Embryonic facial prominence (tissue), 1 donor: ENCODE measurements at regions not wholly inside any gene's neighbourhood (a gene's known extent, or its start where the extent isn't known, plus 50 kb on each side); places are given as distances from the start of the nearest gene placed in this dataset.

Experiments used
- DNase-seq: peaks from one replicate; pipeline ENCODE4 v3.0.0-alpha.2; 2016; ENCODE audit errors: extremely low spot score

GRCh38 chr13:78012046-78012445 lies 93.4 kb upstream of the EDNRB start:
- DNase-seq = no peak

GRCh38 chr13:78004821-78005220 lies 86.2 kb upstream of the EDNRB start:
- no peak for DNase-seq

- DNase-seq = no peak
These were observed 81.1 kb upstream of the EDNRB start for GRCh38 chr13:77999746-78000145.

DNA sequence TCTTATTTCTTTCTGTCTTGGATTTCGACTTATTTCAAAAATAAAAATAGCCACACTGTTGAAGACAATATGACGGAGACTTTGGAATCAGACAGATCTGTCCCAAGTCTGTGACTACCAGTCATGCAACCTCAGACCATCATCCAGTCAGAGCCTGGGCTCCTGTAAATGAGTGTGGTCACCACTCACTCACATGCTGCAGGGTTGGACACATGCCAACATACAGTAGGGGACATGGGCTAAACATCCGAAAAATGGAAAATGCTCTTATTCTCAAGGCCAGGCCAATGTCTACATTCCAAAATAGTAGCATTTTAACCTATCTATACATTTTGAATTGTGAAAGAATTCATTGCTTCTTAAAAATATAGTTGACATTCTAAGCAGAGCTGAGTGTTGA lies 75.5 kb upstream of the EDNRB start:
- no peak for DNase-seq

GRCh38 chr13:77991003-77991402 lies 72.4 kb upstream of the EDNRB start:
- no peak for DNase-seq

DNA sequence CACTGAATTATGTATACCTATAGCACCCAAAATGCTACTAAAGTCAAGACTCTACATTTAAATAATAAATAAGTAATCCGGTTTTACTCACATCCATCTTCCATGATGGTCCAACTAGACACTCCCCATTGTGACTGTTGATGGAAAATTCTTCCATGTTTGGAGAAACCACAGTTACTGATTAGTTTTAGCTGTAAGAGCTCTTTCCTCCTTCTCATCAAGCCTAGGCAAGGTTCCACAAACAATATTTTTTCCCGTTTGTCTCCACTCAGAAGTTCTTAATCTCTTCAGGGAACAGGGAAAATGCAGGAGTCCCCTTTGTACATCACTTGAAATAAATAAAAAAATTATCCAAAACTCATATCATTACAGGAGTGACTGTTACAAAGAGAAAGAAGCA lies 70.7 kb upstream of the EDNRB start:
- DNase-seq = no peak

DNA sequence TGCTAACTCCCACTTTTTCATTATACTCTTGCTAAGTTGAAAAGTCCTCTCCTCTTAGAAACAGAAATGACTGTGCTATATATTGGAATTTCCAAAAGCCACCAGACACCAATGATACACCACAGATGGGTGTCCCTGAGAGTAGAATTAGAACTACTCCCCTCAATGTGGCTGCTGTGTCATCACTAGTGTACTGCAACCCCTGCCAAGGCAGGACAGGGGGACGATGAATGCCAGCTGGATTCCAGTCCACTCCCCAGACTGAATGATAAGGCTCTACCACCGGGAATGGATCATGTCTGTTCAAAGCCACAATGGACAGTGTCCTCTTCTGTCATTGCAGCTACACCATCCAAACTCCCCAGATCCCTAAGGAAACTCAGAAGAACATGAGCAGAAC lies 69.7 kb upstream of the EDNRB start:
- DNase-seq = no peak

- DNase-seq = no peak
These were observed 68.1 kb upstream of the EDNRB start for GRCh38 chr13:77986713-77987112.

DNA sequence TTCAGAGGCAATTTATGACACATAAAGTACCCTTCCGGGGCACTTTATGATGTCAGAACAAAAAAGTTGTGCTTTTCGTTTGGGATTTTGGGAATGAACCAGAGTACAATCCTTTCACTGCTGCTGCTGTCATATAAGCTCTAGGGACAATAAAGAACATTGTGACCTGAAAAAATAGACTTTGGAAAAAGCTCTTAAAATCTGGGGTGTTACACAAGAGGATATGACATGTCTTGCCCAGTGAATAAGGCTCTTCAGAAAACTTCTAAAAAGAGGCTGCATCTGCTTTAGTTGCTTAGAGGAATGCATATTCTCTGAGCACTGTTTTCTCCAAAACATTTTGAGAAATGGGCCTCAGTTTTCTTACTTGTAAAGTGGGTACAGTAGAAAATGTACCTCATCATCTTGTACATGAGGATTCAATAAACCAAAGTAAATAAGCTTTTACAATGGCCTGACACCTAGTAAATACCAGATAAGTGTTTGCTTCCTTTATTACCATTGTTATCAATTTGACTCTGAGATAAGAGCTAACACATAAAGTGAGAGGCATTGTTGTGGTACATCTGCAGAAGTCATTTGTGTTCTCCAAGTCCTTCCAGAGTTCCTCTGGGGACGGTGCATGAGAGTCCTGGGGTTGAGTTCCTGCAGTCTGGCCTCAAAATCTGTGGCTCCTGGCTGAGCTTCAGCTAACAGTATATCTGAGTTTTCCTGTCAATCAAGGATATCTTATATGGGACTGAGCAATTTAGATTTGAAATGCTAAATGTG lies 67.4 kb upstream of the EDNRB start:
- no peak for DNase-seq

GRCh38 chr13:77981281-77981881 lies 62.8 kb upstream of the EDNRB start:
- DNase-seq = no peak

DNA sequence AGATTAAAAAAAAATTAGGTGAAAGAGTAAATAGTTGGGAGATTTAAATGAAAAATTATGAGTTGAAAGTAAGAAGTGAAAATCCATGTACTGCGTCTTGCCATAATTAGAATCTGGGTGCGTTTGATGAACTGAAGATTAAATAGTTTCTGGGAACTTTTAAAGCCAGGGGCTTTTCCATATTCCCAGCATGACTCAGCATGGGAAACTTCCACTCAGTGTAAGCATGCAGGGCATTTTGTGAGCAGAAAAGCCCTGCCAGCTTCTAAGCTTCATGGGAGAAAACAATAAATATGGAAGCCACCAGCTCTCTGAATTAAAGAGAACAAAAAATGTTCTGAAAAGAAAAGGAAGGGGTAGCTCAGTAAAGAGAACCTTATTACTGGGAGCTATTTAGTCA lies 62.0 kb upstream of the EDNRB start:
- no peak for DNase-seq

GRCh38 chr13:77979721-77980385 lies 61.2 kb upstream of the EDNRB start:
- DNase-seq = no peak

GRCh38 chr13:77975358-77976042 lies 56.9 kb upstream of the EDNRB start:
- no peak for DNase-seq

DNA sequence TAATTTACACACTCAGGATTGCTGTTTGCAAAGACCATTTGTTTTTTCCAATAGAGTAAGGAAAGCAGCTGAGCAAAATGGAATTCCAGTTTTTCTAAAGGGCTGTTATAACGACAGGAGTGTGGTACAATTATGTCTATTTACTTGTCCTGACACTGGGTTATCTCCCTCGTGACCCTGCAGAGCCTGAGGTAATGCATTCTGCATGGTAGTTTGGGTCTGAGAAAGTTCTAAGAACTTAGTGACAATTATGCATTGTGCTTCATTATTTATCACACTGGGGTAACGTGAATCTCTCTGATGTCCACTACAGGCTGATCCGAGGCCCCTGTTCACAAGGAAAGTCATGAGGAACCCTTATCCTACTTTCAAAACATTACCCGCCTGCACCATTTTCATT lies 50.7 kb upstream of the EDNRB start:
- no peak for DNase-seq
